Thyroid gland (tissue), 4 donors: ENCODE measurements at regions not wholly inside any gene's neighbourhood (a gene's known extent, or its start where the extent isn't known, plus 50 kb on each side); places are given as distances from the start of the nearest gene placed in this dataset.

Source experiments
- POLR2A ChIP-seq, 2 donors: fragments of 450-650 bp; IDR thresholded peaks; one replicate each; pipeline ENCODE4 v1.6.1; 2017; ENCODE audit warnings: antibody characterized with exemption in 2 of 2, mild to moderate bottlenecking in 2 of 2, moderate library complexity in 1 of 2
- TF ChIP-seq, protein P1 (sequence below), 6 experiments: fragments of 200-600 bp in 3 of 6; fragments of 450-650 bp in 3 of 6; sonication (generic) in 3 of 6; IDR thresholded peaks; one replicate each; pipeline ENCODE4 v1.5.1; 2016 to 2019; ENCODE audit warnings: antibody characterized with exemption in 6 of 6, mild to moderate bottlenecking in 2 of 6, inconsistent platforms in 1 of 6, moderate library complexity in 1 of 6

DNA sequence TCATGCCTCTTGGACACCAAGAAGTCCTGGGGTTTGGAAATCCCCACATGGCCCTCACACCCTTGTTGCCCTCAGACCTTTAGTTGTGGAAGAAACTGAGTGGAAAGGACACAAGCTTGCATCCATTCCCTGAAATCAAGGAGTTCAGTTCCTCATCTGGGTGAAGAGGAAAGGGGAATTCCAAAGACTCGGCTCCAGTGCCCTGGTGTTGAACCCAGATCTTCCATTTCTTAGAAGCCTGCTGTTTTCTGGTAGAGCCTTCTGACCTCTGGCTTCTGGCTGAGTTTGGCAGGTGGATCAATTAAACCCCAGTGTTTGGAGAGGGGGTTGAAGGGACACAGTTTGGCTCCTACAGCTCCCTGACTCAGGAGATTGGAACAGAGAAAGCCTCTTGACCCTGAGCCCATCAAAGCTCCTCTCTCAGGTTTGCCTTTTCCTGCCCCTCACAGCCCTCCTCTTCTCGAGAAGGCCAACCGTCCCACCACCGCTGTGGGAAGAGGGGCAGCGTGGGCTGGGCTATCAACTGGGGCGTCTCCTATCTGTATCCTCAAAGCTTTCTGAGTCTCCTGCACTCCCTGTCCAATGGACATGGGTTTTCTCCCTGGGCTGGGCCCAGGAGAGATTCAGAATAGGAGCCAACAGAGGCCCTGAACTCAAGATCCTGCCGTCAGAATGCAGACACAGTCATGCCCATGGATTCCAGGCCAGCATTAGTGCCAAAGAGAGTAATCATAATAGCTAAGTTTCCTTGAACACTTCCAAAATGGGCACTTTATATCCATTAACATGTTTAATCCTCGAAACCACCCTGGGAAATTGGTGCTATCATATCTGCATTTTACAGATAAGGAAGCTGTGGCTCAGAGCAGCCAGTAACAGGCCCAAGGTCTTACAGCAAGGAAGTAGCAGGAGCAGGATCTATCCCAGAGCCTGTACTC is 146.2 kb downstream of the VEGFA start:
- TF ChIP-seq, protein P1, sequence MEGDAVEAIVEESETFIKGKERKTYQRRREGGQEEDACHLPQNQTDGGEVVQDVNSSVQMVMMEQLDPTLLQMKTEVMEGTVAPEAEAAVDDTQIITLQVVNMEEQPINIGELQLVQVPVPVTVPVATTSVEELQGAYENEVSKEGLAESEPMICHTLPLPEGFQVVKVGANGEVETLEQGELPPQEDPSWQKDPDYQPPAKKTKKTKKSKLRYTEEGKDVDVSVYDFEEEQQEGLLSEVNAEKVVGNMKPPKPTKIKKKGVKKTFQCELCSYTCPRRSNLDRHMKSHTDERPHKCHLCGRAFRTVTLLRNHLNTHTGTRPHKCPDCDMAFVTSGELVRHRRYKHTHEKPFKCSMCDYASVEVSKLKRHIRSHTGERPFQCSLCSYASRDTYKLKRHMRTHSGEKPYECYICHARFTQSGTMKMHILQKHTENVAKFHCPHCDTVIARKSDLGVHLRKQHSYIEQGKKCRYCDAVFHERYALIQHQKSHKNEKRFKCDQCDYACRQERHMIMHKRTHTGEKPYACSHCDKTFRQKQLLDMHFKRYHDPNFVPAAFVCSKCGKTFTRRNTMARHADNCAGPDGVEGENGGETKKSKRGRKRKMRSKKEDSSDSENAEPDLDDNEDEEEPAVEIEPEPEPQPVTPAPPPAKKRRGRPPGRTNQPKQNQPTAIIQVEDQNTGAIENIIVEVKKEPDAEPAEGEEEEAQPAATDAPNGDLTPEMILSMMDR (IDR thresholded peaks at IDR 0.05): no peak
- TF ChIP-seq POLR2A (IDR thresholded peaks at IDR 0.05): no peak
